ENCODE measurements at regions not wholly inside any gene's neighbourhood (a gene's known extent, or its start where the extent isn't known, plus 50 kb on each side); places are given as distances from the start of the nearest gene placed in this dataset.

GRCh38 chr19:29029268-29029958 lies 183.5 kb downstream of the UQCRFS1 start:
- 66 to 75% methylated on average over 10 of the region's 11 CpGs for WGBS, 2 donors
- no peak for TF ChIP-seq POLR2A (IDR thresholded peaks at IDR 0.05)
- TF ChIP-seq, protein P1, sequence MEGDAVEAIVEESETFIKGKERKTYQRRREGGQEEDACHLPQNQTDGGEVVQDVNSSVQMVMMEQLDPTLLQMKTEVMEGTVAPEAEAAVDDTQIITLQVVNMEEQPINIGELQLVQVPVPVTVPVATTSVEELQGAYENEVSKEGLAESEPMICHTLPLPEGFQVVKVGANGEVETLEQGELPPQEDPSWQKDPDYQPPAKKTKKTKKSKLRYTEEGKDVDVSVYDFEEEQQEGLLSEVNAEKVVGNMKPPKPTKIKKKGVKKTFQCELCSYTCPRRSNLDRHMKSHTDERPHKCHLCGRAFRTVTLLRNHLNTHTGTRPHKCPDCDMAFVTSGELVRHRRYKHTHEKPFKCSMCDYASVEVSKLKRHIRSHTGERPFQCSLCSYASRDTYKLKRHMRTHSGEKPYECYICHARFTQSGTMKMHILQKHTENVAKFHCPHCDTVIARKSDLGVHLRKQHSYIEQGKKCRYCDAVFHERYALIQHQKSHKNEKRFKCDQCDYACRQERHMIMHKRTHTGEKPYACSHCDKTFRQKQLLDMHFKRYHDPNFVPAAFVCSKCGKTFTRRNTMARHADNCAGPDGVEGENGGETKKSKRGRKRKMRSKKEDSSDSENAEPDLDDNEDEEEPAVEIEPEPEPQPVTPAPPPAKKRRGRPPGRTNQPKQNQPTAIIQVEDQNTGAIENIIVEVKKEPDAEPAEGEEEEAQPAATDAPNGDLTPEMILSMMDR (IDR thresholded peaks at IDR 0.05), result no peak

DNA sequence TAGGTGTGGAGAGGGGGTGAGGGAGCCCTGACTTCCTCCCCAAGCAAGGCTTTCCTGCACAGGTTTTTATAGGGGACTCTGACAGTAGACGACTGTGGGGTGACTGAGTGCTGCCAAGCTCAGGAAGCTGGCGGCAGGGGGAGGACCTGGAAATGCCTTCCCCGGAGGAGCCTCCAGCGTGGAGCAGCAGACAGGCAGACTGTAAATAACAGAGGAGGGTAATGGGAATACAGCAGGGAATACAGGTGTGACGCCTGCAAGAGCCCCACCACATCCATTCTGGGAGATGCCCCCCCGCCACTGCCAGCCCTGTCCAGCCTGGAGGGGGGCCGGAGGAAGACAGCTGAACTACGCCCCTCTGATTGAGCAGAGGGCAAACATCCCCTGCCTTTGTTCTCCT lies 190.4 kb downstream of the UQCRFS1 start:
- Histone ChIP-seq H3K4me1 (no peaks in the 10 kb centered on the region), H3K4me3 (no peak overlapping the region), H3K36me3 (replicated peaks in 1 of 2; ENCODE audit: insufficient read depth in 1 of 2, low read depth in 2 of 2) (no peaks in the 10 kb centered on the region), H3K9me3 (no peaks in the 10 kb centered on the region), H3K27ac (no peak overlapping the region), H3K27me3 (no peaks in the 10 kb centered on the region)
- no peak for TF ChIP-seq POLR2A (IDR thresholded peaks at IDR 0.05)
- TF ChIP-seq, protein P1 (IDR thresholded peaks at IDR 0.05), result no peak
- DNase-seq (no peak), ATAC-seq (no peak)
- intact Hi-C loops (cut with DNase I), result no loop called here
- WGBS, 2 donors, result 27 to 42% methylated on average over 7 to 8 of the region's 8 CpGs

More at GRCh38 chr19:29029268-29029958, 183.5 kb downstream of the UQCRFS1 start:
- DNase-seq (no peak), ATAC-seq (no peak)
- Histone ChIP-seq H3K36me3 (replicated peaks in 1 of 2; ENCODE audit: insufficient read depth in 1 of 2, low read depth in 2 of 2) (no peaks in the 10 kb centered on the region), H3K4me3 (no peak overlapping the region), H3K9me3 (no peaks in the 10 kb centered on the region), H3K27ac (no peak overlapping the region), H3K4me1 (no peaks in the 10 kb centered on the region), H3K27me3 (no peaks in the 10 kb centered on the region)
- intact Hi-C loops (cut with DNase I), result no loop called here

GRCh38 chr19:29022165-29022564 lies 190.8 kb downstream of the UQCRFS1 start:
- TF ChIP-seq, protein P1 (IDR thresholded peaks at IDR 0.05), result no peak
- TF ChIP-seq POLR2A (IDR thresholded peaks at IDR 0.05), result no peak
- H3K27me3 ChIP-seq, result no peaks in the 10 kb centered on the region
- intact Hi-C loops (cut with DNase I), result no loop called here
- no peak for DNase-seq
- ATAC-seq, result no peak
- no peak overlapping the region for H3K4me3 ChIP-seq
- no peak overlapping the region for H3K27ac ChIP-seq
- WGBS, 2 donors, result 58 to 62% methylated on average over 6 to 8 of the region's 10 CpGs
- no peaks in the 10 kb centered on the region for H3K4me1 ChIP-seq
- H3K36me3 ChIP-seq (replicated peaks in 1 of 2; ENCODE audit: insufficient read depth in 1 of 2, low read depth in 2 of 2), result no peaks in the 10 kb centered on the region
- no peaks in the 10 kb centered on the region for H3K9me3 ChIP-seq

- intact Hi-C loops (cut with DNase I), result no loop called here
- no peak for TF ChIP-seq POLR2A (IDR thresholded peaks at IDR 0.05)
- TF ChIP-seq, protein P1 (IDR thresholded peaks at IDR 0.05), result no peak
- 61% methylated on average over 16 of the region's 16 CpGs for WGBS, 2 donors
Observed at GRCh38 chr19:29021232-29021916, 191.6 kb downstream of the UQCRFS1 start.

More at GRCh38 chr19:29021232-29021916, 191.6 kb downstream of the UQCRFS1 start:
- ATAC-seq (no peak), DNase-seq (no peak)
- Histone ChIP-seq H3K4me1 (no peaks in the 10 kb centered on the region), H3K27me3 (no peaks in the 10 kb centered on the region), H3K9me3 (no peaks in the 10 kb centered on the region), H3K4me3 (no peak overlapping the region), H3K36me3 (replicated peaks in 1 of 2; ENCODE audit: insufficient read depth in 1 of 2, low read depth in 2 of 2) (no peaks in the 10 kb centered on the region), H3K27ac (no peak overlapping the region)
